Lower leg skin (tissue), 3 donors: ENCODE measurements at regions not wholly inside any gene's neighbourhood (a gene's known extent, or its start where the extent isn't known, plus 50 kb on each side); places are given as distances from the start of the nearest gene placed in this dataset.

Experiments used
- CTCF ChIP-seq, 3 donors: fragments of 450-650 bp; IDR thresholded peaks; one replicate each; pipeline ENCODE4 v1.5.1; 2016; ENCODE audit warnings: antibody characterized with exemption in 3 of 3, mild to moderate bottlenecking in 3 of 3, moderate library complexity in 2 of 3
- POLR2A ChIP-seq, 2 donors: fragments of 450-650 bp; IDR thresholded peaks; one replicate each; pipeline ENCODE4 v1.6.1; 2016 to 2017; ENCODE audit warnings: antibody characterized with exemption in 2 of 2, mild to moderate bottlenecking in 1 of 2, moderate library complexity in 1 of 2

GRCh38 chr7:118011652-118012051 is 138.4 kb upstream of the CTTNBP2 start:
- TF ChIP-seq CTCF (IDR thresholded peaks at IDR 0.05) (no peak), POLR2A (IDR thresholded peaks at IDR 0.05) (no peak)
